GM12892 (cell line): ENCODE measurements at regions not wholly inside any gene's neighbourhood (a gene's known extent, or its start where the extent isn't known, plus 50 kb on each side); places are given as distances from the start of the nearest gene placed in this dataset.

Experiments used
- POLR2A ChIP-seq: IDR thresholded peaks from 2 replicates; pipeline ENCODE4 v1.6.1; 2011; ENCODE audit warnings: low read depth, low read length, control low read depth
- POLR2AphosphoS5 ChIP-seq: IDR thresholded peaks from 2 replicates; pipeline ENCODE4 v1.6.1; 2011; ENCODE audit warnings: low read depth, low read length, control low read depth
- TAF1 ChIP-seq: IDR thresholded peaks from 2 replicates; pipeline ENCODE4 v1.6.1; 2011; ENCODE audit warnings: low read depth, mild to moderate bottlenecking, control low read depth, low read length, borderline replicate concordance

GRCh38 chr2:217327953-217328621 lies 468.2 kb upstream of the TNP1 start:
- no peak for TF ChIP-seq POLR2A
- TF ChIP-seq POLR2AphosphoS5: no peak
- TF ChIP-seq TAF1: no peak
